Endothelial cell of umbilical vein (primary cell): ENCODE measurements at regions not wholly inside any gene's neighbourhood (a gene's known extent, or its start where the extent isn't known, plus 50 kb on each side); places are given as distances from the start of the nearest gene placed in this dataset.

Experiments
- BruUV-seq: library from RNA; stranded (reverse); fragments of 400-500 nt; replicated peaks from 2 replicates; lab custom pipeline; 2021; lab: Mats Ljungman, UMichigan
- CTCF ChIA-PET: fragments of 300-600, 350-600 bp; sonication (Branson Sonifier 250); formaldehyde crosslinking; loops from one replicate; lab custom pipeline; 2021; ENCODE audit warnings: antibody characterized with exemption, inconsistent platforms; lab: Charles Lee
- POLR2A ChIA-PET: fragments of 300-600, 350-600 bp; sonication (Branson Sonifier 250); formaldehyde crosslinking; loops from one replicate; lab custom pipeline; 2021; ENCODE audit warnings: antibody characterized with exemption, inconsistent platforms; lab: Charles Lee
- DNase-seq: peaks from one replicate; pipeline ENCODE4 v3.0.0-alpha.2; 2011; ENCODE audit warnings: low read depth, low spot score
- FAIRE-seq: peaks from 2 replicates; lab custom pipeline; 2011; peaks lifted over from hg19 to GRCh38; lab: Jason Lieb, UNC
- H2AFZ ChIP-seq: 2 replicates; pipeline ENCODE4 v1.6.0; 2012; ENCODE audit warnings: low read depth, low read length, control low read depth, inconsistent platforms
- H3K27ac ChIP-seq: 2 replicates; pipeline ENCODE4 v1.5.1; 2011; ENCODE audit warnings: low read depth, mild to moderate bottlenecking, control low read depth, low read length, moderate library complexity; ENCODE audit not compliant: insufficient read depth
- H3K27me3 ChIP-seq, 2 experiments: 2 replicates each; pipeline versions ENCODE4 v1.6.0 to v1.6.1; 2011; ENCODE audit warnings: low read length in 2 of 2, mixed read lengths in 1 of 2; ENCODE audit not compliant: control insufficient read depth in 2 of 2, insufficient read depth in 2 of 2
- H3K36me3 ChIP-seq, 2 experiments: 2 replicates in 1 of 2; 3 replicates in 1 of 2; pipeline ENCODE4 v1.5.1; 2011; ENCODE audit warnings: low read length in 2 of 2, mild to moderate bottlenecking in 1 of 2, moderate library complexity in 1 of 2; ENCODE audit not compliant: control insufficient read depth in 2 of 2, insufficient read depth in 2 of 2; ENCODE audit errors: extremely low read depth in 1 of 2
- H3K4me1 ChIP-seq: 3 replicates; pipeline ENCODE4 v1.5.1; 2011; ENCODE audit warnings: mild to moderate bottlenecking, low read length; ENCODE audit not compliant: control insufficient read depth, insufficient read depth; ENCODE audit errors: extremely low read depth
- H3K4me2 ChIP-seq: 2 replicates; pipeline ENCODE4 v1.6.1; 2011; ENCODE audit warnings: low read length, control low read depth, mixed read lengths; ENCODE audit not compliant: insufficient read depth
- H3K4me3 ChIP-seq, 3 experiments: fragments of 200-600 bp in 1 of 3; sonication (generic), shearing (Covaris generic) in 1 of 3; replicated peaks in 1 of 3; 2 replicates each; pipeline ENCODE4 v1.5.1; 2011 to 2016; ENCODE audit warnings: control low read depth in 3 of 3, low read length in 3 of 3, mild to moderate bottlenecking in 2 of 3, inconsistent platforms in 1 of 3, low read depth in 1 of 3, moderate library complexity in 1 of 3; ENCODE audit not compliant: insufficient read depth in 1 of 3
- H3K79me2 ChIP-seq: 2 replicates; pipeline ENCODE4 v1.6.0; 2012; ENCODE audit warnings: low read length, inconsistent platforms; ENCODE audit not compliant: control insufficient read depth, insufficient read depth
- H3K9ac ChIP-seq: replicated peaks from 2 replicates; pipeline ENCODE3; 2011; ENCODE audit warnings: low read length, control low read depth; ENCODE audit not compliant: insufficient read depth; ENCODE audit errors: extremely low read depth
- H3K9me1 ChIP-seq: replicated peaks from 3 replicates; pipeline ENCODE4 v1.6.0; 2011; ENCODE audit warnings: mild to moderate bottlenecking, low read length; ENCODE audit not compliant: control insufficient read depth, insufficient read depth; ENCODE audit errors: extremely low read depth
- H3K9me3 ChIP-seq: replicated peaks from 2 replicates; pipeline ENCODE4 v1.5.1; 2012; ENCODE audit warnings: low read length, inconsistent platforms; ENCODE audit not compliant: control insufficient read depth, insufficient read depth
- H4K20me1 ChIP-seq: replicated peaks from 2 replicates; pipeline ENCODE3; 2011; ENCODE audit warnings: mild to moderate bottlenecking, low read length; ENCODE audit not compliant: control insufficient read depth, insufficient read depth; ENCODE audit errors: extremely low read depth
- EZH2 ChIP-seq: IDR thresholded peaks from 2 replicates; pipeline ENCODE4 v1.6.1; 2012; ENCODE audit warnings: borderline replicate concordance, low read depth, mild to moderate bottlenecking, moderate library complexity, low read length, inconsistent platforms; ENCODE audit not compliant: severe bottlenecking
- FOS ChIP-seq: IDR thresholded peaks from 2 replicates; pipeline ENCODE4 v1.6.1; 2011; ENCODE audit warnings: mild to moderate bottlenecking, low read length, moderate library complexity, borderline replicate concordance; ENCODE audit not compliant: insufficient read depth
- GATA2 ChIP-seq: IDR thresholded peaks from 2 replicates; pipeline ENCODE4 v1.7.0; 2011; ENCODE audit warnings: low read depth, mild to moderate bottlenecking, moderate library complexity, mixed read lengths, low read length; ENCODE audit not compliant: insufficient read length, insufficient read depth
- JUN ChIP-seq: IDR thresholded peaks from 2 replicates; pipeline ENCODE4 v1.6.1; 2011; ENCODE audit warnings: borderline replicate concordance, low read depth; ENCODE audit not compliant: insufficient read length, insufficient read depth
- MYC ChIP-seq: IDR thresholded peaks from one replicate; pipeline ENCODE4 v1.6.1; 2011; ENCODE audit warnings: mild to moderate bottlenecking, low read depth, low read length
- POLR2A ChIP-seq: IDR thresholded peaks from 2 replicates; pipeline ENCODE4 v1.6.1; 2012; ENCODE audit warnings: low read depth, mild to moderate bottlenecking, control low read depth, low read length
- POLR2AphosphoS5 ChIP-seq: IDR thresholded peaks from 2 replicates; pipeline ENCODE4 v1.6.1; 2012; ENCODE audit warnings: low read depth, mild to moderate bottlenecking, control low read depth, low read length, moderate library complexity; ENCODE audit not compliant: insufficient read depth
- dilution Hi-C: fragments of 300-500 bp; cut with MboI; formaldehyde crosslinking; loops from one replicate; pipeline ENCODE4 v1.15.0; 2019; ENCODE audit warnings: low sequenced_read_pairs; ENCODE audit not compliant: extremely low pct_ligation_motif_present
- intact Hi-C: fragments of 100-400 bp; cut with micrococcal nuclease; formaldehyde crosslinking; loops from one replicate; pipeline ENCODE4 v1.10.0; 2022
- TF ChIP-seq, protein P1 (sequence below), 2 donors: IDR thresholded peaks; 1 replicate in 1 of 2; 2 replicates in 1 of 2; pipeline ENCODE4 v1.5.1; 2011; ENCODE audit warnings: low read length in 2 of 2, mild to moderate bottlenecking in 2 of 2, moderate library complexity in 2 of 2, control low read depth in 1 of 2, inconsistent platforms in 1 of 2, low read depth in 1 of 2; ENCODE audit not compliant: insufficient read depth in 1 of 2; ENCODE audit errors: extremely low read depth in 1 of 2
- TF ChIP-seq, protein P2 (sequence below): IDR thresholded peaks from 2 replicates; pipeline ENCODE4 v1.6.1; 2011; ENCODE audit not compliant: insufficient read depth, insufficient read length

DNA sequence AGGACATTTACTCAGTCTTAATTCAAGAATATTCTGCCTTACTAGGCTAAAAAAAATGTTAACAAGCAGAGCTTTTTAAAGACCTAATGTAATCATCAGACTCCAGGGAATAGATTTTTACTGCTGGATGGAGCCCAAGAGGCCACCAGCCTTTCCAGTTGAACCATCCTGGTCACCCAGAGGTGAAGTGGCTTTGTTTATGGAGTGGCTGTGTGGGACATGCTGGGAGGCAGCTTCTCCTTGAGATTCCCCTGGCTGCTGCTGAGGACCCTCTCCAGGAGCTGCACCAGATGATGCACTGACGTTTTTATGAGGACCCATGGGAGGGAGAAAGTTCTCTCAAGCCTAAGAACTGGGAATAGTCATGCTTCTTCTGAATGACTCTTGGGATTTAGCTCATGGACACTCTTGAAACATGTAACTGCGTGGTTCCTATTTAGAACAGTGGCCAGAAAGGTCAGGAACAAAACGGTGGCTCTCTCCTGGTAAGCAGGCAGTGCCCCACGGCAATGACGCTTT lies 205.9 kb upstream of the MIR17HG start:
- H2AFZ ChIP-seq, result no peak overlapping the region
- ChIA-PET CTCF (no interaction called here), POLR2A (no interaction called here)
- H3K9ac ChIP-seq, result no peak overlapping the region
- FAIRE-seq, result no peak
- H3K36me3 ChIP-seq, result no peaks in the 10 kb centered on the region
- no peak overlapping the region for H3K4me2 ChIP-seq
- intact Hi-C loops (no loop called here), dilution Hi-C loops (no loop called here)
- H3K4me1 ChIP-seq, result no peaks in the 10 kb centered on the region
- H3K9me3 ChIP-seq, result no peaks in the 10 kb centered on the region
- no peak overlapping the region for H3K27ac ChIP-seq
- H4K20me1 ChIP-seq, result no peaks in the 10 kb centered on the region
- no peak for DNase-seq
- H3K79me2 ChIP-seq, result no peaks in the 10 kb centered on the region
- TF ChIP-seq, protein P1, sequence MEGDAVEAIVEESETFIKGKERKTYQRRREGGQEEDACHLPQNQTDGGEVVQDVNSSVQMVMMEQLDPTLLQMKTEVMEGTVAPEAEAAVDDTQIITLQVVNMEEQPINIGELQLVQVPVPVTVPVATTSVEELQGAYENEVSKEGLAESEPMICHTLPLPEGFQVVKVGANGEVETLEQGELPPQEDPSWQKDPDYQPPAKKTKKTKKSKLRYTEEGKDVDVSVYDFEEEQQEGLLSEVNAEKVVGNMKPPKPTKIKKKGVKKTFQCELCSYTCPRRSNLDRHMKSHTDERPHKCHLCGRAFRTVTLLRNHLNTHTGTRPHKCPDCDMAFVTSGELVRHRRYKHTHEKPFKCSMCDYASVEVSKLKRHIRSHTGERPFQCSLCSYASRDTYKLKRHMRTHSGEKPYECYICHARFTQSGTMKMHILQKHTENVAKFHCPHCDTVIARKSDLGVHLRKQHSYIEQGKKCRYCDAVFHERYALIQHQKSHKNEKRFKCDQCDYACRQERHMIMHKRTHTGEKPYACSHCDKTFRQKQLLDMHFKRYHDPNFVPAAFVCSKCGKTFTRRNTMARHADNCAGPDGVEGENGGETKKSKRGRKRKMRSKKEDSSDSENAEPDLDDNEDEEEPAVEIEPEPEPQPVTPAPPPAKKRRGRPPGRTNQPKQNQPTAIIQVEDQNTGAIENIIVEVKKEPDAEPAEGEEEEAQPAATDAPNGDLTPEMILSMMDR (IDR thresholded peaks at IDR 0.05; ENCODE audit: extremely low read depth in 1 of 2, insufficient read depth in 1 of 2, low read depth in 1 of 2, low read length in 2 of 2), result no peak
- TF ChIP-seq POLR2A, result no peak
- TF ChIP-seq, protein P2, sequence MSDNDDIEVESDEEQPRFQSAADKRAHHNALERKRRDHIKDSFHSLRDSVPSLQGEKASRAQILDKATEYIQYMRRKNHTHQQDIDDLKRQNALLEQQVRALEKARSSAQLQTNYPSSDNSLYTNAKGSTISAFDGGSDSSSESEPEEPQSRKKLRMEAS, result no peak
- TF ChIP-seq JUN, result no peak
- TF ChIP-seq POLR2AphosphoS5, result no peak
- H3K4me3 ChIP-seq, result no peak overlapping the region
- no peaks in the 10 kb centered on the region for H3K9me1 ChIP-seq
- BruUV-seq, result no TSS peak
- no peaks in the 10 kb centered on the region for H3K27me3 ChIP-seq

DNA sequence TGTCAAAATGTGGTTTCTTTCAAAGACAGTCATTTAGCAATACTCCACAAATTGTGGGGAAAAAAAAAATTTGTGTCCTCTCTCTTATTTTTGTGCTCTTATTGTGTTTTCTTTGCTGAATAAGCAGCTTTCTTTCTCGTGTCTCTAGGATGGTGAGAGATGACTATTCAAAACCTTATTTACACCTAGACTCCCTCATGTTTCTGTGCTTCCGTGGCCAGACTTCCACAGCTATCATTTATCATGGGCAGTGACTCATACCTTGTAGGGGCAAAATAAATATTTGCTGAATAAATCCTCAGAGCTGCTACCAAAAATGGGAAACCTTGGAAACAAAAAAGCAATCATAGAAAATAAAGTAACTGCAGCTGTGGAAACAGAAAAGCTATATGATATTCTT lies 204.9 kb upstream of the MIR17HG start:
- CTCF ChIA-PET, result interaction anchor here (1.0 kb wide), 1 partner anchor 9 kb away, joined by 4 read pairs; no protein-coding TSS in a partner anchor
- H3K9me3 ChIP-seq, result no peaks in the 10 kb centered on the region
- FAIRE-seq, result no peak

More for the DNA sequence above, 204.9 kb upstream of the MIR17HG start:
- POLR2A ChIA-PET, result no interaction called here
- Histone ChIP-seq H3K36me3 (no peaks in the 10 kb centered on the region), H3K9ac (no peak overlapping the region), H3K9me1 (no peaks in the 10 kb centered on the region), H3K79me2 (no peaks in the 10 kb centered on the region), H2AFZ (no peak overlapping the region), H3K27ac (no peak overlapping the region), H4K20me1 (no peaks in the 10 kb centered on the region), H3K4me3 (no peak overlapping the region), H3K4me1 (no peaks in the 10 kb centered on the region), H3K27me3 (no peaks in the 10 kb centered on the region), H3K4me2 (no peak overlapping the region)
- dilution Hi-C loops, result no loop called here
- intact Hi-C loops, result no loop called here
- BruUV-seq, result no TSS peak
- TF ChIP-seq FOS, result no peak
- no peak for TF ChIP-seq POLR2AphosphoS5
- TF ChIP-seq, protein P2, result no peak
- TF ChIP-seq JUN, result no peak
- no peak for TF ChIP-seq GATA2
- TF ChIP-seq POLR2A, result no peak
- TF ChIP-seq, protein P1 (IDR thresholded peaks at IDR 0.05; ENCODE audit: extremely low read depth in 1 of 2, insufficient read depth in 1 of 2, low read depth in 1 of 2, low read length in 2 of 2), result no peak
- no peak for TF ChIP-seq MYC
- TF ChIP-seq EZH2, result no peak
- no peak for DNase-seq
